K562 (cell line): ENCODE measurements at regions not wholly inside any gene's neighbourhood (a gene's known extent, or its start where the extent isn't known, plus 50 kb on each side); places are given as distances from the start of the nearest gene placed in this dataset.

Experiments
- ATAC-seq: fragments of 200-7000 bp; cut with Tn5 transposase; 3 replicates; pipeline ENCODE4 v1.9.1; 2020; ENCODE audit warnings: moderate library complexity
- BruUV-seq: library from RNA; stranded (reverse); fragments of 400-500 nt; replicated peaks from 2 replicates; lab custom pipeline; 2021; lab: Mats Ljungman, UMichigan
- CTCF ChIA-PET: fragments of 300-600 bp; formaldehyde crosslinking; extraction: SDS; loops from one replicate; lab custom pipeline; 2021; ENCODE audit warnings: low intra/inter-chr PET ratio; lab: Yijun Ruan, JAX
- POLR2A ChIA-PET: fragments of 300-600, 350-650 bp; sonication (Branson Sonifier 250); formaldehyde crosslinking; extraction: SDS; loops from one replicate; lab custom pipeline; 2021; ENCODE audit warnings: antibody characterized with exemption, inconsistent platforms; lab: Yijun Ruan, JAX
- DNase-seq, 4 experiments: peaks; one replicate each; pipeline versions ENCODE4 v3.0.0 to v3.0.0-alpha.2; 2011 to 2018; ENCODE audit warnings: low spot score in 3 of 4, mixed read lengths in 3 of 4; ENCODE audit errors: extremely low read depth in 1 of 4
- FAIRE-seq: peaks from 2 replicates; lab custom pipeline; 2011; peaks lifted over from hg19 to GRCh38; lab: Jason Lieb, UNC
- H2AFZ ChIP-seq: 2 replicates; pipeline ENCODE4 v1.6.0; 2011; ENCODE audit warnings: low read depth, low read length, control low read depth, inconsistent platforms
- H3K27ac ChIP-seq: fragments of 200-600 bp; 3 replicates; pipeline ENCODE4 v1.8.0; 2011; ENCODE audit warnings: low read depth, mild to moderate bottlenecking, control low read depth, inconsistent platforms, low read length, moderate library complexity, mixed read lengths; ENCODE audit errors: extremely low read depth
- H3K27me3 ChIP-seq, 2 experiments: fragments of 300-600 bp in 1 of 2; 2 replicates in 1 of 2; 3 replicates in 1 of 2; pipeline versions ENCODE4 v1.6.0 to v1.8.0; 2011; ENCODE audit warnings: inconsistent platforms in 2 of 2, low read length in 2 of 2, mild to moderate bottlenecking in 1 of 2, mixed read lengths in 1 of 2, moderate library complexity in 1 of 2; ENCODE audit not compliant: control insufficient read depth in 2 of 2, insufficient read depth in 2 of 2
- H3K36me3 ChIP-seq: fragments of 300-600 bp; 3 replicates; pipeline ENCODE4 v1.8.0; 2011; ENCODE audit warnings: mild to moderate bottlenecking, low read length, inconsistent platforms; ENCODE audit not compliant: control insufficient read depth, insufficient read depth
- H3K4me1 ChIP-seq, 2 experiments: fragments of 200-600 bp in 1 of 2; replicated peaks in 1 of 2; 2 replicates in 1 of 2; 3 replicates in 1 of 2; pipeline versions ENCODE4 v1.5.1 to v1.8.0; 2011; ENCODE audit warnings: inconsistent platforms in 2 of 2, low read length in 2 of 2, mild to moderate bottlenecking in 1 of 2, mixed read lengths in 1 of 2, moderate library complexity in 1 of 2; ENCODE audit not compliant: control insufficient read depth in 2 of 2, insufficient read depth in 2 of 2
- H3K4me2 ChIP-seq: 2 replicates; pipeline ENCODE4 v1.6.1; 2011; ENCODE audit warnings: low read length, control low read depth, inconsistent platforms, mixed read lengths; ENCODE audit not compliant: insufficient read depth
- H3K4me3 ChIP-seq: fragments of 200-600 bp; sonication (generic), shearing (Covaris generic); 2 replicates; pipeline ENCODE4 v1.5.1; 2016; ENCODE audit warnings: control low read depth, inconsistent platforms
- H3K79me2 ChIP-seq: fragments of 200-600 bp; 3 replicates; pipeline ENCODE4 v1.8.0; 2011; ENCODE audit warnings: low read length, inconsistent platforms; ENCODE audit not compliant: control insufficient read depth, insufficient read depth
- H3K9ac ChIP-seq, 2 experiments: 2 replicates each; pipeline versions ENCODE4 v1.6.0 to v1.6.1; 2011; ENCODE audit warnings: low read depth in 2 of 2, low read length in 2 of 2, control low read depth in 1 of 2, inconsistent platforms in 1 of 2, mild to moderate bottlenecking in 1 of 2, mixed read lengths in 1 of 2; ENCODE audit not compliant: insufficient read depth in 1 of 2
- H3K9me1 ChIP-seq: one replicate; pipeline ENCODE4 v1.6.0; 2011; ENCODE audit warnings: inconsistent platforms, mild to moderate bottlenecking, low read length, moderate library complexity; ENCODE audit not compliant: control insufficient read depth, insufficient read depth
- H3K9me3 ChIP-seq: replicated peaks from 2 replicates; pipeline ENCODE4 v1.5.1; 2011; ENCODE audit warnings: low read depth, low read length, inconsistent platforms; ENCODE audit not compliant: control insufficient read depth, insufficient read depth
- H4K20me1 ChIP-seq: replicated peaks from 2 replicates; pipeline ENCODE4 v1.6.1; 2011; ENCODE audit warnings: low read length, inconsistent platforms, mixed read lengths; ENCODE audit not compliant: control insufficient read depth, insufficient read depth
- NR2C2 ChIP-seq, 2 experiments: fragments of 200-800 bp in 1 of 2; sonication (Bioruptor generic) in 1 of 2; sonication (generic) in 1 of 2; formaldehyde crosslinking in 1 of 2; IDR thresholded peaks; 2 replicates each; pipeline versions ENCODE4 v1.6.1 to v1.8.0; 2016 to 2022; ENCODE audit warnings: mild to moderate bottlenecking in 1 of 2, missing compliant biosample characterization in 1 of 2, missing genetic modification characterization in 1 of 2, missing genetic modification reagents in 1 of 2
- SMARCC2 ChIP-seq: fragments of 450-650 bp; IDR thresholded peaks from 2 replicates; pipeline ENCODE4 v1.6.1; 2017; ENCODE audit warnings: antibody characterized with exemption, moderate library complexity, mild to moderate bottlenecking, low read depth
- SNAPC5 ChIP-seq: fragments of 250-450 bp; sonication (Bioruptor Pico); IDR thresholded peaks from 2 replicates; pipeline ENCODE4 v1.8.0; 2021; ENCODE audit warnings: moderate library complexity, mild to moderate bottlenecking, inconsistent platforms
- ZBTB34 ChIP-seq: fragments of 250-450 bp; sonication (Bioruptor Pico); IDR thresholded peaks from 2 replicates; pipeline ENCODE4 v1.8.0; 2021; ENCODE audit warnings: mild to moderate bottlenecking, moderate library complexity
- ZNF347 ChIP-seq: fragments of 450-650 bp; formaldehyde crosslinking; IDR thresholded peaks from 2 replicates; pipeline ENCODE4 v1.4.0; 2020; ENCODE audit warnings: low read depth, mild to moderate bottlenecking, moderate library complexity
- ZNF586 ChIP-seq: fragments of 450-650 bp; formaldehyde crosslinking; conservative IDR thresholded peaks from 2 replicates; pipeline ENCODE4 v1.4.0; 2020; ENCODE audit warnings: mild to moderate bottlenecking, moderate library complexity
- ZNF740 ChIP-seq, 3 experiments: fragments of 200-800 bp in 1 of 3; sonication (Bioruptor generic) in 1 of 3; sonication (generic) in 1 of 3; formaldehyde crosslinking in 1 of 3; IDR thresholded peaks; 2 replicates each; pipeline versions ENCODE4 v1.6.1 to v1.8.0; 2016 to 2022; ENCODE audit warnings: mild to moderate bottlenecking in 2 of 3, missing compliant biosample characterization in 2 of 3, missing genetic modification characterization in 2 of 3, missing genetic modification reagents in 1 of 3
- in situ Hi-C: fragments of 300-500 bp; cut with MboI; formaldehyde crosslinking; loops from 4 replicates; pipeline ENCODE4 v1.15.0; 2018; ENCODE audit warnings: inconsistent platforms, mixed read lengths
- intact Hi-C: fragments of 100-400 bp; cut with micrococcal nuclease; formaldehyde crosslinking; loops from 2 replicates; pipeline ENCODE4 v1.14.2; 2022

- Histone ChIP-seq H3K36me3 (no peaks in the 10 kb centered on the region), H3K9me3 (0 out of 2 replicates have a peak, but pooled peaks cover 2% of the 10 kb centered on the region), H3K79me2 (no peaks in the 10 kb centered on the region), H3K9ac (no peak overlapping the region), H3K4me2 (no peak overlapping the region), H3K27ac (no peak overlapping the region), H3K4me3 (no peak overlapping the region), H3K27me3 (no peaks in the 10 kb centered on the region), H2AFZ (no peak overlapping the region), H3K4me1 (no peaks in the 10 kb centered on the region), H4K20me1 (no peaks in the 10 kb centered on the region), H3K9me1 (no peaks in the 10 kb centered on the region)
- no peak for DNase-seq
- ChIA-PET POLR2A (no interaction called here), CTCF (no interaction called here)
- ATAC-seq = no peak
- no TSS peak for BruUV-seq
- no peak for TF ChIP-seq ZNF347
- no peak for TF ChIP-seq SNAPC5 (CRISPR knock-in tag)
- in situ Hi-C loops (no loop called here), intact Hi-C loops (no loop called here)
- FAIRE-seq = no peak
Observed at GRCh38 chr2:167504695-167505094, 616.4 kb downstream of the XIRP2 start.

GRCh38 chr2:167504061-167504460, 615.8 kb downstream of the XIRP2 start:
- Histone ChIP-seq H3K27me3 (no peaks in the 10 kb centered on the region), H3K9me1 (no peaks in the 10 kb centered on the region), H4K20me1 (no peaks in the 10 kb centered on the region), H3K27ac (no peak overlapping the region), H3K79me2 (no peaks in the 10 kb centered on the region), H2AFZ (no peak overlapping the region), H3K4me1 (no peaks in the 10 kb centered on the region), H3K4me2 (no peak overlapping the region), H3K9me3 (0 out of 2 replicates have a peak, but pooled peaks cover 2% of the 10 kb centered on the region), H3K9ac (no peak overlapping the region), H3K36me3 (no peaks in the 10 kb centered on the region), H3K4me3 (no peak overlapping the region)
- ChIA-PET CTCF (no interaction called here), POLR2A (no interaction called here)
- no peak for TF ChIP-seq ZNF740 (CRISPR knock-in tag; IDR thresholded peaks at IDR 0.05)
- TF ChIP-seq ZNF740 (tag; IDR thresholded peaks at IDR 0.05) = no peak
- TF ChIP-seq SMARCC2 = no peak
- no peak for TF ChIP-seq ZBTB34 (CRISPR knock-in tag)
- no peak for TF ChIP-seq NR2C2 (CRISPR knock-in tag; IDR thresholded peaks at IDR 0.05)
- no peak for TF ChIP-seq NR2C2 (tag; IDR thresholded peaks at IDR 0.05)
- no peak for TF ChIP-seq ZNF586 (CRISPR knock-in tag)
- no TSS peak for BruUV-seq
- no peak for FAIRE-seq
- no peak for ATAC-seq
- intact Hi-C loops = no loop called here
- DNase-seq = no peak
- in situ Hi-C loops = no loop called here
